Astrocyte of the spinal cord (primary cell): ENCODE measurements at regions not wholly inside any gene's neighbourhood (a gene's known extent, or its start where the extent isn't known, plus 50 kb on each side); places are given as distances from the start of the nearest gene placed in this dataset.

Experiments used
- DNase-seq: peaks from one replicate; pipeline ENCODE4 v3.0.0; 2011; ENCODE audit warnings: low read depth, low spot score
- H3K4me3 ChIP-seq: 2 replicates; pipeline ENCODE4 v1.5.1; 2011; ENCODE audit warnings: low read depth, mild to moderate bottlenecking, low read length, moderate library complexity
- CTCF ChIP-seq: IDR thresholded peaks from 2 replicates; pipeline ENCODE4 v1.5.1; 2012; ENCODE audit warnings: low read depth, mild to moderate bottlenecking, low read length, inconsistent platforms
- in situ Hi-C: cut with HindIII; loops from 2 replicates; pipeline ENCODE4 v1.10.0; 2017; ENCODE audit warnings: low sequenced_read_pairs

GRCh38 chr6:28655164-28655563, 129.5 kb downstream of the GPX5 start:
- in situ Hi-C loops: no loop called here
- DNase-seq: no peak
- H3K4me3 ChIP-seq: no peak overlapping the region
- TF ChIP-seq CTCF: no peak

- in situ Hi-C loops: no loop called here
- no peak overlapping the region for H3K4me3 ChIP-seq
- DNase-seq: no peak
- TF ChIP-seq CTCF: no peak
Observed at GRCh38 chr6:28656715-28657114, 131.0 kb downstream of the GPX5 start.

GRCh38 chr6:28657381-28657768, 131.7 kb downstream of the GPX5 start:
- in situ Hi-C loops: no loop called here
- TF ChIP-seq CTCF: no peak
- no peak for DNase-seq
- peak overlapping the region; percentile 44 for H3K4me3 ChIP-seq

- peak; percentile 70 for DNase-seq
- H3K4me3 ChIP-seq: peak overlapping the region; percentile 44
- no peak for TF ChIP-seq CTCF
- in situ Hi-C loops: no loop called here
Observed at GRCh38 chr6:28657769-28658465, 132.2 kb downstream of the GPX5 start.

- in situ Hi-C loops: no loop called here
- no peak for TF ChIP-seq CTCF
- no peak for DNase-seq
- peak overlapping the region; percentile 44 for H3K4me3 ChIP-seq
Observed at GRCh38 chr6:28658475-28659249, 133.0 kb downstream of the GPX5 start.

- peak overlapping the region; percentile 44 for H3K4me3 ChIP-seq
- DNase-seq: no peak
- no peak for TF ChIP-seq CTCF
- in situ Hi-C loops: no loop called here
Observed at GRCh38 chr6:28659250-28659566, 133.5 kb downstream of the GPX5 start.
